Neural progenitor cell (in vitro differentiated cells): ENCODE measurements at regions not wholly inside any gene's neighbourhood (a gene's known extent, or its start where the extent isn't known, plus 50 kb on each side); places are given as distances from the start of the nearest gene placed in this dataset.
"Not testable (repeated sequence)": the region's sequence is repeated elsewhere in the genome, so short reads cannot be mapped to it uniquely, and the experiment has no call there.

Source experiments
- CTCF ChIP-seq: fragments of 200-600 bp; sonication (generic); IDR thresholded peaks from 2 replicates; pipeline ENCODE4 v1.5.1; 2017; ENCODE audit warnings: antibody characterized with exemption, mild to moderate bottlenecking
- EZH2 ChIP-seq: fragments of 200-600 bp; sonication (generic); IDR thresholded peaks from 2 replicates; pipeline ENCODE4 v1.6.1; 2017; ENCODE audit warnings: antibody characterized with exemption, mild to moderate bottlenecking, moderate library complexity
- EZH2phosphoT487 ChIP-seq: fragments of 200-600 bp; sonication (generic); IDR thresholded peaks from 2 replicates; pipeline ENCODE4 v1.6.1; 2017; ENCODE audit warnings: antibody characterized with exemption

- TF ChIP-seq CTCF, EZH2, EZH2phosphoT487: not testable (repeated sequence)
Measured at GRCh38 chr1:120340838-120341751, 73.7 kb upstream of the NBPF8 start.
